Stomach (tissue), 8 donors: ENCODE measurements at regions not wholly inside any gene's neighbourhood (a gene's known extent, or its start where the extent isn't known, plus 50 kb on each side); places are given as distances from the start of the nearest gene placed in this dataset.

Source experiments
- DNase-seq, 2 donors: peaks; one replicate each; pipeline versions ENCODE4 v3.0.0 to v3.0.0-alpha.2; 2013 to 2019
- H3K27ac ChIP-seq, 5 donors: fragments of 200-600 bp in 4 of 5; sonication (generic) in 4 of 5; one replicate each; pipeline ENCODE4 v1.5.1; 2013 to 2019; ENCODE audit warnings: mild to moderate bottlenecking in 1 of 5, moderate library complexity in 1 of 5
- H3K27me3 ChIP-seq, 3 donors: fragments of 200-600 bp; sonication (generic); one replicate each; pipeline ENCODE4 v1.5.1; 2017 to 2019; ENCODE audit warnings: mixed run types in 1 of 3
- H3K36me3 ChIP-seq, 4 donors: fragments of 200-600 bp; sonication (generic); 1 replicate in 3 of 4; 2 replicates in 1 of 4; pipeline ENCODE4 v1.5.1; 2016 to 2019
- H3K4me1 ChIP-seq, 4 donors: fragments of 200-600 bp; sonication (generic); one replicate each; pipeline ENCODE4 v1.5.1; 2016 to 2019
- H3K4me3 ChIP-seq, 4 donors: fragments of 200-600 bp; sonication (generic) in 3 of 4; one replicate each; pipeline ENCODE4 v1.5.1; 2016 to 2019; ENCODE audit warnings: mild to moderate bottlenecking in 1 of 4
- H3K9me3 ChIP-seq, 4 donors: fragments of 200-600 bp; sonication (generic); one replicate each; pipeline ENCODE4 v1.5.1; 2016 to 2019
- EP300 ChIP-seq: sonication (generic); formaldehyde crosslinking; IDR thresholded peaks from one replicate; pipeline ENCODE4 v1.6.1; 2017; ENCODE audit warnings: antibody characterized with exemption
- POLR2A ChIP-seq, 4 donors: fragments of 450-650 bp; IDR thresholded peaks; one replicate each; pipeline ENCODE4 v1.6.1; 2016; ENCODE audit warnings: antibody characterized with exemption in 4 of 4, control low read depth in 2 of 4, mild to moderate bottlenecking in 1 of 4, moderate library complexity in 1 of 4
- POLR2AphosphoS5 ChIP-seq, 3 donors: sonication (generic); formaldehyde crosslinking; IDR thresholded peaks; one replicate each; pipeline ENCODE4 v1.6.1; 2016; ENCODE audit warnings: antibody characterized with exemption in 3 of 3
- WGBS, 5 donors: extraction: QIAGEN DNeasy Blood & Tissue Kit in 3 of 5; methylation state at CpG; one replicate each; pipeline versions ENCODE4 v1.1.5 to v1.1.7; 2013 to 2018; 5-methylcytosine and 5-hydroxymethylcytosine counted together
- intact Hi-C: fragments of 100-400 bp; cut with DNase I; formaldehyde crosslinking; loops from one replicate; pipeline ENCODE4 v1.15.1; 2023; ENCODE audit warnings: low total_unique reads
- TF ChIP-seq, protein P1 (sequence below), 7 experiments: fragments of 450-650 bp in 4 of 7; fragments of 200-600 bp in 3 of 7; sonication (generic) in 3 of 7; IDR thresholded peaks; one replicate each; pipeline ENCODE4 v1.5.1; 2016 to 2019; ENCODE audit warnings: antibody characterized with exemption in 7 of 7, control low read depth in 2 of 7, mild to moderate bottlenecking in 1 of 7
- donor health status: healthy with polysubstance abuse.
- donor health status: Bipolar disorder and iron deficiency.
- donor health status: healthy.

GRCh38 chr16:26658486-26658885 lies 408.2 kb upstream of the C16orf82 start:
- H3K9me3 ChIP-seq, result peaks cover 0 to 15% (median 0%) of the 10 kb centered on the region in 4 donors
- intact Hi-C loops, result no loop called here

GRCh38 chr16:26658915-26659314 lies 407.8 kb upstream of the C16orf82 start:
- Histone ChIP-seq H3K4me1 (no peaks in the 10 kb centered on the region), H3K27ac (no peak overlapping the region), H3K9me3 (peaks cover 0 to 15% (median 0%) of the 10 kb centered on the region in 4 donors), H3K27me3 (peaks cover 0 to 2% (median 0%) of the 10 kb centered on the region in 3 donors), H3K4me3 (no peak overlapping the region), H3K36me3 (no peaks in the 10 kb centered on the region)
- 43 to 59% (median 56%) methylated on average over 2 of the region's 2 CpGs for WGBS, 5 donors
- DNase-seq, result no peak
- TF ChIP-seq, protein P1, sequence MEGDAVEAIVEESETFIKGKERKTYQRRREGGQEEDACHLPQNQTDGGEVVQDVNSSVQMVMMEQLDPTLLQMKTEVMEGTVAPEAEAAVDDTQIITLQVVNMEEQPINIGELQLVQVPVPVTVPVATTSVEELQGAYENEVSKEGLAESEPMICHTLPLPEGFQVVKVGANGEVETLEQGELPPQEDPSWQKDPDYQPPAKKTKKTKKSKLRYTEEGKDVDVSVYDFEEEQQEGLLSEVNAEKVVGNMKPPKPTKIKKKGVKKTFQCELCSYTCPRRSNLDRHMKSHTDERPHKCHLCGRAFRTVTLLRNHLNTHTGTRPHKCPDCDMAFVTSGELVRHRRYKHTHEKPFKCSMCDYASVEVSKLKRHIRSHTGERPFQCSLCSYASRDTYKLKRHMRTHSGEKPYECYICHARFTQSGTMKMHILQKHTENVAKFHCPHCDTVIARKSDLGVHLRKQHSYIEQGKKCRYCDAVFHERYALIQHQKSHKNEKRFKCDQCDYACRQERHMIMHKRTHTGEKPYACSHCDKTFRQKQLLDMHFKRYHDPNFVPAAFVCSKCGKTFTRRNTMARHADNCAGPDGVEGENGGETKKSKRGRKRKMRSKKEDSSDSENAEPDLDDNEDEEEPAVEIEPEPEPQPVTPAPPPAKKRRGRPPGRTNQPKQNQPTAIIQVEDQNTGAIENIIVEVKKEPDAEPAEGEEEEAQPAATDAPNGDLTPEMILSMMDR (IDR thresholded peaks at IDR 0.05), result no peak
- TF ChIP-seq POLR2A (IDR thresholded peaks at IDR 0.05), result no peak
- no peak for TF ChIP-seq POLR2AphosphoS5 (IDR thresholded peaks at IDR 0.05)
- no peak for TF ChIP-seq EP300
- intact Hi-C loops, result no loop called here

More at GRCh38 chr16:26658486-26658885, 408.2 kb upstream of the C16orf82 start:
- TF ChIP-seq POLR2A (IDR thresholded peaks at IDR 0.05), result no peak
- TF ChIP-seq, protein P1 (IDR thresholded peaks at IDR 0.05), result no peak
- no peak for TF ChIP-seq POLR2AphosphoS5 (IDR thresholded peaks at IDR 0.05)
- H3K27me3 ChIP-seq, result no peaks in the 10 kb centered on the region
- no peak for DNase-seq
- no peak overlapping the region for H3K27ac ChIP-seq
- WGBS, 5 donors, result 62 to 70% (median 64%) methylated on average over 2 of the region's 2 CpGs
- no peak overlapping the region for H3K4me3 ChIP-seq
- H3K36me3 ChIP-seq, result no peaks in the 10 kb centered on the region
- H3K4me1 ChIP-seq, result no peaks in the 10 kb centered on the region

- WGBS, 5 donors, result 63 to 76% (median 69%) methylated on average over 4 of the region's 4 CpGs
- TF ChIP-seq EP300 (no peak), POLR2A (IDR thresholded peaks at IDR 0.05) (no peak), POLR2AphosphoS5 (IDR thresholded peaks at IDR 0.05) (no peak)
- TF ChIP-seq, protein P1 (IDR thresholded peaks at IDR 0.05), result no peak
- Histone ChIP-seq H3K4me1 (peaks cover 0 to 4% (median 0%) of the 10 kb centered on the region in 4 donors), H3K27me3 (peaks cover 0 to 22% (median 0%) of the 10 kb centered on the region in 3 donors), H3K36me3 (no peaks in the 10 kb centered on the region), H3K4me3 (no peak overlapping the region), H3K27ac (no peak overlapping the region), H3K9me3 (no peaks in the 10 kb centered on the region)
- intact Hi-C loops, result no loop called here
- no peak for DNase-seq
Measured at GRCh38 chr16:26664086-26664485, 402.6 kb upstream of the C16orf82 start.

DNA sequence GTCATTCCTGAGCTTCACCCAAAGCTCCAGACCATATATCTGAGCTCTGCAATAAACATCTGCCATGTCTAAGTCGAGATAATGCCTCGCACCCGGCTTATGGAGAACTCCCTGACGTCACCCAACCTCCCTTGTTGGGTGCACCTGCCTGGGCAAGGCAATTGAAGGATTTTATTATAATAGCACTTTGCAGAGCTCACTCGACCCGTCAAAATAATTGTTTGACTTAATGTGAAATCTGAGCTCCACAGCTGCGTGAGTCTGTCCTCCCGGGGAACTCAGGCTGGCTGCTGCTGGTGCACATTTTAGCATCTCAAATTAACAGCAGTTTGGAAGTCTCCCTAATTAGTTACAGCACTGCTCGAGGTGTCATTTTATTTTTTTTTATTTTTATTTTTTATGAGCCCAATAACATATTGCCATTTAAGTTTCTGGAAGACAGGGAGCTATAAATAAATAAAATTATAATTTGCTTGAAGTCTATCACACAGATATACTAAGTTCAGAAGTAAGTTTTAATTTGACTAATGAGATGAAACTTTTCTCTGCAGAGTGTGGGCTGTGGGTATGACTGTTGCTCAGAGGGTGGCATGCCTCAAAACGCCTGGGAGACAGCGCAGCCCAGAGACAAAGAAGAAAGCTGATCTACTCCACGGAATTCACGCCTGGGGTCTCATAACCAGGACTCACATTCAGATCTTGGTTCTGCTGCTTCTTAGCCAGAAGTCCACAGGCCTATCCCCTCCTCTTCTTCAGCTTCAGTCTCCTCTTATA lies 401.4 kb upstream of the C16orf82 start:
- no peaks in the 10 kb centered on the region for H3K9me3 ChIP-seq
- no peak for DNase-seq
- no peak for TF ChIP-seq POLR2A (IDR thresholded peaks at IDR 0.05)
- no peak for TF ChIP-seq EP300
- no peak for TF ChIP-seq POLR2AphosphoS5 (IDR thresholded peaks at IDR 0.05)
- TF ChIP-seq, protein P1 (IDR thresholded peaks at IDR 0.05), result no peak
- WGBS, 5 donors, result 47 to 57% (median 52%) methylated on average over 13 of the region's 13 CpGs
- no peak overlapping the region for H3K4me3 ChIP-seq
- no peaks in the 10 kb centered on the region for H3K36me3 ChIP-seq
- H3K27me3 ChIP-seq, result peaks cover 0 to 23% (median 0%) of the 10 kb centered on the region in 3 donors
- intact Hi-C loops, result no loop called here
- no peak overlapping the region for H3K27ac ChIP-seq
- peaks cover 0 to 4% (median 0%) of the 10 kb centered on the region in 4 donors for H3K4me1 ChIP-seq
